HG03565 (cell line): ENCODE measurements at regions not wholly inside any gene's neighbourhood (a gene's known extent, or its start where the extent isn't known, plus 50 kb on each side); places are given as distances from the start of the nearest gene placed in this dataset.
A peak's percentile ranks its signal among the peaks of the same experiment; 100 is the strongest.

Experiments
- ATAC-seq: cut with Tn5 transposase; IDR thresholded peaks from one replicate; pipeline ENCODE4 v1.9.1; 2021; ENCODE audit warnings: mild to moderate bottlenecking, moderate library complexity; ENCODE audit not compliant: unreplicated experiment

DNA sequence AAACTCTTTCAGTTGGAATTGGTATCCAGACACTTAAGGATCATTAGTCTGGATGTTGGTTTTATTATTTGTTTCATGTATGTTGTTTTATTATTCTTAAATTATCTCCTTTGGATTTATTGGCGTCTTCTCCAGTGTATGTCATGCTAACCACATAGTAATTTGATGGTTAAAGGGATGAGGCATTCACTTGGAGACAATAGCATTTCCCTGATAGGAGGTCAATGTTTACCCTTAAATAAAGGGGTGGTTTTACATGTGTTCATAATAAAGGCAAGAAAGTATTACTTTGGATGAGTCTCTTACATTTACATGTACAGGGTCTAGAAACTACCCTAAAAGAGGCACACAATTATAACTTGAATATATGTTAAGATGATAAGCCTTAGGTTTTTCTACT, 51.2 kb upstream of the RNF144B start:
- no peak for ATAC-seq

DNA sequence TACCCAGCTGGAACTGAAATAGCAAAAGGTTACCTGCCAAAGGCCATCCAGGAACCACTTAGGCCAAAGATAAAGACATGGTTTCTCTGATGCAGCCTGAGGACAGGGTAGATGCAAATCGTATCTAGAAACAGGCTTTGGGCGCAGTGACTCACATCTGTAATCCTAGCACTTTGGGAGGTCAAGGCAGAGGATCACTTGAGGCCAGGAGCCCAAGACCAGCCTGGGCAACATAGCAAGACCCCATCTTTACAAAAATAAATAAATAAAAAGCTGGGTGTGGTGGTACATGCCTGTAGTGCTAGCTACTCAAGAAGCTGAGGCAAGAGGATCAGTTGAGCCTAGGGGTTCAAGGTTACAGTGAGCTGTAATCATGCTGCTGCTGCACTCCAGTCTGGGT, 52.9 kb upstream of the RNF144B start:
- no peak for ATAC-seq

DNA sequence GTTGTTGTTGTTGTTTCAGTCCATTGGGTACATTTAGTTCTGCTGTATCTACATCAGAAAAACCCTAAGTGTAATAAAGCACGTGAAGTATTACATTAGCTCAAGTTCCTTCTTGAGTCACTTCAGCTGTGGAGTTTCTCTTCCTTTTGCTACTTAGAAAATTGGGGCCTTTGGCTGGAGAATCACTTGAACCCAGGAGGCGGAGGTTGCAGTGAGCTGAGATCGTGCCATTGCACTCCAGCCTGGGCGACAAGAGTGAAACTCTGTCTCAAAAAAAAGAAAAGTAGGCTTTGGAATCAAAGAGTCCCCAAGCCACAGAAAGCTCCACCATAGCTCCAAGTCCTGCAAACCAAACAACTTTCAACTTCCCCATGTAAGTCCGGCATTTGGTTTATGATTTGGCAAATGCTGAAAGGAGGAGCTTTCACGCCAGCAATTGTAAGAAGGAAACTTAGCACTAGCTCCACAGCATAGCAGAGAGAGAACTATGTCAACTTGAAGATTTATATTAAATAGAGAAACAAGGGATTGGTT, 56.5 kb upstream of the RNF144B start:
- ATAC-seq = no peak

DNA sequence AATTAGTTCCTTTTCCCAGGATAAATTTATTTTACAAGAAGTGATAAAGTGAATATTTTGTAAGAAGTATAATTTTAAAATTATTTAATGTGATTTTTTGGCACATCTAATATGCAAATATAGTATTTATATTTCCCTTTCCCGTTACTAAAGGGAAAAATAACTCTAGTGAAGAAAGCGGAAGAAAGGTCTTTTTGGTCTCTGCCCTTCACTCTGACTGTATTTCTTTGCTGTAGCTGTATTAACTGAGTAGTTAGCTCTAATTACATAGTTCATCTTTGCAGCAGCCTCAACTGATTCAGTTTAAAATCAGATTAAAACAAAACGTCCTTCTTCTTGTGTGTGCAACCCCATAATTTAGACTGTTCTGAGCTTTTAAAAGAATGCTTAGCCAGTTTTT, 57.4 kb upstream of the RNF144B start:
- no peak for ATAC-seq

DNA sequence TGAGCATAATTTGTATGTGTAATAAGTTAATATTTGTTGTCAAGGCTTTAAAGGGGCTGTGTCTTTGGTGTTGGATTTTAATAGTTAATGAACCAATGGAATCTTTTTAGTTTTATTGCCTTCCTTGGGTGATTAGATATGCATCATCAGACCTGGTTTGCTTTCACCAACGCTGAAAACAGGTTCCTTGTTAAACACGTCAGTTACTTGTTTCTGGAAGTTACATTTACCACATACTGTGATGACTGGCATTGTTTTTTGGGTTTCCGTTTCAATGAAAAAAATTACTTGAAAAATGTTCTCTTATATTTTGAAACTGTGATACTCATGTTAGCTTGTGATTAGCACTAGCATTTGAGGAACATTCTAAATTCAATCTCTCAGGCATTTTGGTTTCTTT, 58.6 kb upstream of the RNF144B start:
- ATAC-seq = no peak

DNA sequence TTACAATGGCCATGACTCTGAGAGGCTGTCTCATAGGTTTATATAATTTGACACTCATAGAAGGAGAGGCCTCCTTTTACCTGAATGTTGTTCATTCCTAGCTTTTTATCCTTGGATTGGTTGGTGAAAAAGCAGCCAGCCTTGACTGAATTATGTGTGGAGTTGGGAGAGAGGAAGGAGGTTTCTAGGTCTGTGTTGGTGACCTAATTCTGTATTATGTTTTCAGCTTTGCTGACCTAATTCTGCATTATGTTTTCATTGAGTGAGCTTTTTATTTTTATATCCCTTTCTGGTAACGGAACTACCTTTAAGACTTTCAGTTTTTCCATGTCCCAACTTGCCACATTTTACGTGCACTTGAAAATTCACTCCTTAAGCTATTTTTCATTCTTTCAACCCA, 59.1 kb upstream of the RNF144B start:
- no peak for ATAC-seq

DNA sequence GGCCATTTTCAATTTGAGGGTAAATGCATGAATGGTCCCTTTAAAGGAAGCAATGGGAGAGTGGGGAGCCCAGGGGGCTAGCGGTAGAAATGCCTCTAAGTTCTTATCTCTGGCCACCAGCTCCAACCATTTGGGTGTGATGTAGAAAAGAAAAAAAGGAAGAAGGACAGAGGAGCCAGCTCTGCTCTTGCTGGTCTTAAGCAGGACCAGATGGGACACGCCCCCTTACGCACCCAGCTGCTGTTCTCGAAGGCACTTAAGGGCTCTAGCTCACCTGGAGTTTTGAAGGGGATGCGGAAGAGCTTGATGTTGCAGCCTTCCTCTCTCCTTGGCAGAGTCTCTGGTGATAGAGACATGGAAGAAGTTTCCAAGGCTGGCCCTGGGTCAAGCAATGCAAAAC, 59.5 kb upstream of the RNF144B start:
- no peak for ATAC-seq

DNA sequence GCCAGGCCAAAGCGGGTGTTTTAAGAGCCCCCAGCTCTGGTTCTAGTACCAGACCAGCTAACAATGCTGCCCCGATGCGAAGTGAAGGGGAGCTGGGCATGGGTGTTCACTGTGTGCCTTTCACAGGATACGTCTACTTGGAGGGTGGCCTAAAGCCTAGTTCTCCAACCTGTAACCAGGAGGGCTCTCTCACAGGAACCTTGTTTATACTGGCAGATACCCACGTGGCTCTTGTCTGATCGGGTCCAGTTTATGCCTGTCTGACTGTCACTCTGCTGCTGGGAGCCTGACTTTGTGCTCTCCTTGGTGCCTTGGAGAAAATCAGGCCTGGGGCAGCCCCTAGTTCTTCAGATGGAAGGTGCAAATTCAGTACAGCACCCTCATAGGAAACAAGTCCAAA, 60.2 kb upstream of the RNF144B start:
- ATAC-seq = no peak

DNA sequence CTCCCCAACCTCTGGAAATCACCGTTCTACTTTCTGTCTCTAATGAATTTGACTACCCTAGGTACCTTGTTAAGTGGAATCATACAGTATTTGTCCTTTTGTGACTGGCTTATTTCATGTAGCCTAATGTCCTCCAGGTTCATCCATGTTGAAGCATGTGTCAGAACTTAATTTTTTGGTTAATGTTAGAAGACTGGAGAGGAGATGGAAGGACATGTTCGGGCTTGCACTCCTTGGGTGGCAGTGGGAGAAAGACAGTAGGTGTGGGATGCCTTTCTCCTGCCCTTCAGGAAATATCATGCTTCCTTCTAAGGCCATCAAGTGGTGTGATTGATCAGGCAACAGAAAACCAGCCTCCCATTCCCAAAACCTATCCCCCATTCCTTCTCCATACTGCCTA, 61.1 kb upstream of the RNF144B start:
- no peak for ATAC-seq

DNA sequence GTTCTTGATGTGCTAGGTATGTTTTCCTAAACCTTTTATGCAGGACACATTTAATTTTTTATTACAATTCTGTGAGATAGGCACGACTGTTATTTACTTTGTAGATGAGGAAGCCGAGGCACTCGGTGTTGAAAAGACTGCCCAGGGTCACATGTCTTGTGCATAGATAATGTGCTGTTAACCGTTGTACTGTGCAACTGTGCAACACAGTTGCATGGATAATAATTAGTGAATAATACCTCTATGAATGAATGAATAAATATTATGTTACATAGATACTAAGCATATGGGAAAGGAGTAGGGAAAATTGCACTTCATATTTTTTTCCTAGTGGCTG, 60.3 kb upstream of the DEK start:
- ATAC-seq = no peak

DNA sequence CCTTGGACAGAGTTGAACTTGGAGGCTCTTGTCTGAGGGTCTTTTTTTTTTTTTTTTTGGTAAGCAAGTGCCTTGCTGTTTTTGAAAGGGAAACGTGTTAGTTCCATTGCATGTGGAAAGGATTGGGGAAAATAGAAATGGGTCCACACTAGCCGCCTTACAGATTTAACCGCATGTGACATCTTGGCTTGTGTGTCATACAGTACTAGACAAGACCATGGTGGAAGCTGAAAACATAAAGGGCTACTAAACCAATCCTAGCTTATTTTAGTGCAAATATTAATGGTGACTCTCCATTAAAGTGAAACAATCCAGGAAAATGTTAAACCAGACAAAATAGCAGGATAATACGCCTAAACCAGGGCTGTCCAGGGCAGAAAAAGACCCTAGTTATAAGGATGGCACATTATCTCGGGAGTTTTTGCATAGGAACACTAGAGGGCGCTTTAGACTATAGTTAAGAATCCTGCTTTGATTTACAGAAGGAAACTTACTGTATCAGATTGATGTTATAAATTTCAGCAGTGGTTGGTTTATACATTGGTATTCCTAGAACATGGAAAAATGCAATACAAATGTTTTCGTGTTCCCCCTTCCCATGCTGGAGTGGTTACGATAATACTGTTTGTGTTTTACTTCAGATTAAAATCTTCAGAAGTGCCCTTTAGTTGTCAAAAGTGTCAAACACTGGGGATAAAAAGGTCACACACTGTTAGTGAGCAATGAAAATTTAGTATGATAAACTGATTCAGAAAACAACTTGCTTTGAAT, 59.8 kb upstream of the DEK start:
- ATAC-seq = peak; percentile 58

DNA sequence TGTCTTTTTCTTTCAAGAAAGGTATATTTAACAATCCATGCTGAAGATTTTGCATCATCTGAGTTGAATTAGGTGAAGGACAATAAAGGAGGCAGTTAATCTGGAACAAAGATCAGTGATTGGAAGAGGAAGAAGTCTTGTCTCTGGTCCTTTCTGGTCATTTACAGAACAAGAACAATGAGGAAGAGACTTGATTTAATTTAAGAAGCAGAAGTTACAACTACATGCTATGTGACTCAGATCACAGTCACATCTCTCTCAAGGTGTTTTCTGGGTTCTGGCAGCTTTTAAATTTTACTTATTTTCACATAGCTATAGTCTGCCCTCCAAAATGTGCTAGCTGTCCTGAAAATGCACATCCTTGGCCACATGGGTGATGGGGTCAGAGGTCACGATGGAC, 53.5 kb upstream of the DEK start:
- ATAC-seq = no peak

DNA sequence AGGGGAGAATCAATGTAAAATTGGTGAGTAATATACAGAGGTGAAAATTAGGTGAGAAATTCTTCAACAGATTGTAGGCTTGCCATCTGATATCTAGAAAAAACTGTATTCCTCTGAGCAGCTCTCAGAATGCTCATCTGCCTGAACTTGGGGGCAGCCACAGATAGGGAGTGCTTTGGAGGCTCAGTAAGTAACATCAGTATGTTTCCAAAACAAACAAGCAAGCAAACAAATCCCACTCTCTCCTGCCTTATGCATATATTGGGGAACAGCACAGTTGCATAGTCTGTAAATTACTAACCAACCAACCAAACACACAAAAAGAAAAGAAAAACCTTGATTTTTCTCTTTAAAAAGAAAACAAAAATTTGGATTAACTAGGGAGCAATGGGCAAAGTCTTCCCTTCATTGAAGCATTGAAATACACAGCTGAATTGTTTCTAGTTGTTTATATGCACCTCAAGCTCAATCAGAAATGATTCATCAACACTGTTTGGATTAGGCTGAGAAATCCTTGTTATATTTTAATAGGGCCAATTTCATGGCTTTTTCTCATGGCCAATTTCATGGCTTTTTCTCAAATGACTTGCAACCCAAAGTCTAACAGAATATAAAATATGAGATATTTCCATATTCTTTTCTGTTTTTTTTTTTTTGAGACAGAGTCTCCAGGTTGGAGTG, 50.1 kb upstream of the DEK start:
- no peak for ATAC-seq
